OCI-LY3 (cell line): ENCODE measurements at regions not wholly inside any gene's neighbourhood (a gene's known extent, or its start where the extent isn't known, plus 50 kb on each side); places are given as distances from the start of the nearest gene placed in this dataset.

Experiments used
- EZH2phosphoT487 ChIP-seq: fragments of 200-600 bp; shearing (Covaris generic); IDR thresholded peaks from 2 replicates; pipeline ENCODE4 v1.6.1; 2018; ENCODE audit warnings: antibody characterized with exemption, mixed run types, low read depth
- TF ChIP-seq, protein P1 (sequence below): fragments of 200-600, 300-600 bp; sonication (generic); IDR thresholded peaks from 2 replicates; pipeline ENCODE4 v1.5.1; 2014; ENCODE audit warnings: antibody characterized with exemption, low read length, low read depth

DNA sequence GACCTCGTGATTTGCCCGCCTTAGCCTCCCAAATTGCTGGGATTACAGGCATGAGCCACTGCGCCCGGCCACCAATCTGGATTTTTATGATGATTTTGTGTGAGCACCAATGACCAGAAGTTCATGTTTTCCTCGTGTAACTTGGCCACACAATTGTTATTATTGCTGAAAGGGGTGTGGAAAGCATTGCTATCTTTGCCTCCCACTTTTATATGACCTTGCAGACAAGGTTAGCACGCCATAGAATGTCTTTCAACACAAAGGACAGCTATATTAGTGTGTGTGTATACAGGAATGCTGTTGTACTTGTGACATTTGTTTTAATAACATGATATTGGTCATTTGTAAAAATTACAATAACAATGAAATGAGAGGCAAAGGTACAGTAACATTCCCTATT lies 155.0 kb upstream of the ERCC6L2 start:
- TF ChIP-seq, protein P1, sequence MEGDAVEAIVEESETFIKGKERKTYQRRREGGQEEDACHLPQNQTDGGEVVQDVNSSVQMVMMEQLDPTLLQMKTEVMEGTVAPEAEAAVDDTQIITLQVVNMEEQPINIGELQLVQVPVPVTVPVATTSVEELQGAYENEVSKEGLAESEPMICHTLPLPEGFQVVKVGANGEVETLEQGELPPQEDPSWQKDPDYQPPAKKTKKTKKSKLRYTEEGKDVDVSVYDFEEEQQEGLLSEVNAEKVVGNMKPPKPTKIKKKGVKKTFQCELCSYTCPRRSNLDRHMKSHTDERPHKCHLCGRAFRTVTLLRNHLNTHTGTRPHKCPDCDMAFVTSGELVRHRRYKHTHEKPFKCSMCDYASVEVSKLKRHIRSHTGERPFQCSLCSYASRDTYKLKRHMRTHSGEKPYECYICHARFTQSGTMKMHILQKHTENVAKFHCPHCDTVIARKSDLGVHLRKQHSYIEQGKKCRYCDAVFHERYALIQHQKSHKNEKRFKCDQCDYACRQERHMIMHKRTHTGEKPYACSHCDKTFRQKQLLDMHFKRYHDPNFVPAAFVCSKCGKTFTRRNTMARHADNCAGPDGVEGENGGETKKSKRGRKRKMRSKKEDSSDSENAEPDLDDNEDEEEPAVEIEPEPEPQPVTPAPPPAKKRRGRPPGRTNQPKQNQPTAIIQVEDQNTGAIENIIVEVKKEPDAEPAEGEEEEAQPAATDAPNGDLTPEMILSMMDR, result no peak
- no peak for TF ChIP-seq EZH2phosphoT487
